Activated B cell treated with CpG ODN at 0.5 μM for 24 hours (primary cell): ENCODE measurements at regions not wholly inside any gene's neighbourhood (a gene's known extent, or its start where the extent isn't known, plus 50 kb on each side); places are given as distances from the start of the nearest gene placed in this dataset.

ENCODE experiments used
- ATAC-seq: fragments of 200-7000 bp; cut with Tn5 transposase; one replicate; pipeline ENCODE4 v1.10.0; 2021; ENCODE audit warnings: low read depth, mild to moderate bottlenecking, moderate library complexity
- CTCF ChIA-PET: fragments of 350-600 bp; sonication (Branson Sonifier 250); formaldehyde crosslinking; loops from one replicate; lab custom pipeline; 2021; ENCODE audit warnings: antibody characterized with exemption; lab: Charles Lee
- POLR2A ChIA-PET: fragments of 350-600 bp; sonication (Branson Sonifier 250); formaldehyde crosslinking; loops from one replicate; lab custom pipeline; 2021; ENCODE audit warnings: antibody characterized with exemption; lab: Charles Lee
- DNase-seq: peaks from one replicate; pipeline ENCODE4 v3.0.0; 2022
- H3K27ac Mint-ChIP-seq: one replicate; pipeline ENCODE4 v1.8.0; 2020; ENCODE audit warnings: mixed read lengths
- H3K27me3 Mint-ChIP-seq: one replicate; pipeline ENCODE4 v1.8.0; 2021; ENCODE audit warnings: mixed read lengths
- H3K36me3 Mint-ChIP-seq: one replicate; pipeline ENCODE4 v1.8.0; 2021; ENCODE audit warnings: low read depth, mixed read lengths
- H3K4me1 Mint-ChIP-seq: one replicate; pipeline ENCODE4 v1.8.0; 2021; ENCODE audit warnings: mixed read lengths
- H3K4me3 Mint-ChIP-seq: one replicate; pipeline ENCODE4 v1.8.0; 2020; ENCODE audit warnings: mild to moderate bottlenecking, mixed read lengths
- H3K9me3 Mint-ChIP-seq: one replicate; pipeline ENCODE4 v1.8.0; 2020; ENCODE audit warnings: mixed read lengths
- CTCF ChIP-seq: fragments of 200-600 bp; IDR thresholded peaks from one replicate; pipeline ENCODE4 v1.8.0; 2022; ENCODE audit warnings: antibody characterized with exemption, mild to moderate bottlenecking
- intact Hi-C: fragments of 100-400 bp; cut with micrococcal nuclease; formaldehyde crosslinking; loops from one replicate; pipeline ENCODE4 v1.15.1; 2024

DNA sequence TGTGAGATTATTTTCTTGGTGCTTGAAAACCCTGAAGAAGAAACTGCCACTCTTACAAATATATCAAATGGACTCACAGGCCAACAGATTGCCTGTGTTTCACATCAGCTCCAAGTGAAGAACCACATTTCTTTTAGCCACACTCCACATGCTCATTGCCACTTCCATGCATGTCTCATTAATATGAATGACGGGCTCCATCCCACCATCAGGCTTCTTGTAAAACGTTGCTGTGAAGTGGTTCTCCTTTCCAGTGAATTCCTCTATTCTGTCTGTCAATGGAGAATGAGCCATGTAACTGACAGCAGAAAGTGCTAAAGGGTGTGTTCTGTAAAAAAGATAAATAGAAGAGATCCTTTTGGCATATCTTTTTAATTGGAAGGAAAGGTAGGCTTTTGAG is 188.2 kb upstream of the RMST start:
- no peaks in the 10 kb centered on the region for H3K36me3 Mint-ChIP-seq

DNA sequence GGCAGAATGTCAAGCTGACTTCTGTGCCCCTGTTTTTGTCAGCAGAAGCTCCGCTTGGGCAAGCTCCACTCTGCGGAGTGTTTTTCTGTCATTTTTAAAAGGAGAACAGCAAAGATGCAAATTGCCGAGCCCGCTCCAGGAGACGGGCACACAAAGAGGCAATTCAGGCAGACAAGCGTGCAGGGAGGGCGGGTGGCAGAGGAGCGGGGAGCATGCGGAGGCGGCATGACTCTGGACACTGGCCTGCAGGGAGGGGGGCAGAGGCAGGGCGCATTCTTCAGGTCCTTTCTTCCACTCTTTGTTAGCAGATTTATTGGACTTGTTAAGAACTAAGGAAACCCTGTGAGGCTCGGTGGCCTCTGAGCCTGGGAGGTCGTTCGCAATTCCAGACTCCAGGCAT is 187.3 kb upstream of the RMST start:
- TF ChIP-seq CTCF = no peak
- ChIA-PET POLR2A (no interaction called here), CTCF (no interaction called here)
- H3K4me1 Mint-ChIP-seq = peaks cover 9% of the 10 kb centered on the region
- H3K4me3 Mint-ChIP-seq = no peak overlapping the region
- no peak for ATAC-seq
- peaks cover 6% of the 10 kb centered on the region for H3K27me3 Mint-ChIP-seq
- no peaks in the 10 kb centered on the region for H3K9me3 Mint-ChIP-seq
- no peak overlapping the region for H3K27ac Mint-ChIP-seq
- intact Hi-C loops = no loop called here
- no peak for DNase-seq
- no peaks in the 10 kb centered on the region for H3K36me3 Mint-ChIP-seq

More for the DNA sequence above, 188.2 kb upstream of the RMST start:
- ChIA-PET CTCF (no interaction called here), POLR2A (no interaction called here)
- Mint-ChIP-seq H3K9me3 (no peaks in the 10 kb centered on the region), H3K4me3 (no peak overlapping the region), H3K27me3 (peaks cover 6% of the 10 kb centered on the region), H3K4me1 (peaks cover 9% of the 10 kb centered on the region), H3K27ac (no peak overlapping the region)
- TF ChIP-seq CTCF = no peak
- intact Hi-C loops = no loop called here
- DNase-seq (no peak), ATAC-seq (no peak)

- Mint-ChIP-seq H3K27me3 (peaks cover 6% of the 10 kb centered on the region), H3K27ac (no peak overlapping the region), H3K4me3 (no peak overlapping the region), H3K9me3 (no peaks in the 10 kb centered on the region), H3K36me3 (no peaks in the 10 kb centered on the region), H3K4me1 (peaks cover 9% of the 10 kb centered on the region)
- TF ChIP-seq CTCF = no peak
- POLR2A ChIA-PET = no interaction called here
- CTCF ChIA-PET = no interaction called here
- DNase-seq = no peak
- ATAC-seq = no peak
- intact Hi-C loops = no loop called here
Observed at GRCh38 chr12:97275728-97276590, 186.6 kb upstream of the RMST start.

GRCh38 chr12:97276661-97277429 is 185.8 kb upstream of the RMST start:
- no peak overlapping the region for H3K27ac Mint-ChIP-seq
- intact Hi-C loops = no loop called here
- peaks cover 6% of the 10 kb centered on the region for H3K27me3 Mint-ChIP-seq
- ChIA-PET POLR2A (no interaction called here), CTCF (no interaction called here)
- H3K4me3 Mint-ChIP-seq = no peak overlapping the region
- DNase-seq (no peak), ATAC-seq (no peak)
- no peaks in the 10 kb centered on the region for H3K9me3 Mint-ChIP-seq
- no peaks in the 10 kb centered on the region for H3K36me3 Mint-ChIP-seq
- no peak for TF ChIP-seq CTCF
- H3K4me1 Mint-ChIP-seq = peaks cover 9% of the 10 kb centered on the region

- ChIA-PET CTCF (no interaction called here), POLR2A (no interaction called here)
- ATAC-seq (no peak), DNase-seq (no peak)
- H3K27me3 Mint-ChIP-seq = peaks cover 5% of the 10 kb centered on the region
- H3K9me3 Mint-ChIP-seq = no peaks in the 10 kb centered on the region
- TF ChIP-seq CTCF = no peak
- H3K36me3 Mint-ChIP-seq = no peaks in the 10 kb centered on the region
- no peak overlapping the region for H3K27ac Mint-ChIP-seq
- H3K4me1 Mint-ChIP-seq = no peaks in the 10 kb centered on the region
- intact Hi-C loops = no loop called here
- H3K4me3 Mint-ChIP-seq = no peak overlapping the region
Observed at GRCh38 chr12:97283297-97283696, 179.3 kb upstream of the RMST start.
